OCI-LY7 (cell line): ENCODE measurements at regions not wholly inside any gene's neighbourhood (a gene's known extent, or its start where the extent isn't known, plus 50 kb on each side); places are given as distances from the start of the nearest gene placed in this dataset.

Experiments
- BruUV-seq: library from RNA; stranded (reverse); fragments of 400-500 nt; replicated peaks from 2 replicates; lab custom pipeline; 2021; lab: Mats Ljungman, UMichigan
- CTCF ChIA-PET: fragments of 300-600 bp; sonication (Branson Sonifier 250); formaldehyde crosslinking; loops from one replicate; lab custom pipeline; 2022; ENCODE audit warnings: antibody characterized with exemption; ENCODE audit not compliant: unreplicated experiment; lab: Charles Lee
- POLR2A ChIA-PET: fragments of 300-600 bp; sonication (Branson Sonifier 250); formaldehyde crosslinking; loops from one replicate; lab custom pipeline; 2022; ENCODE audit warnings: antibody characterized with exemption; lab: Charles Lee
- DNase-seq: peaks from one replicate; pipeline ENCODE4 v3.0.0-alpha.2; 2015; ENCODE audit warnings: low spot score
- H2AFZ ChIP-seq: fragments of 200-600 bp; sonication (generic), shearing (Covaris generic); 2 replicates; pipeline ENCODE4 v1.6.1; 2014; ENCODE audit warnings: mild to moderate bottlenecking, antibody characterized with exemption, low read length, moderate library complexity
- H3K27ac ChIP-seq: fragments of 200-600 bp; sonication (generic); 2 replicates; pipeline ENCODE4 v1.5.1; 2014; ENCODE audit warnings: mixed run types, low read depth, mild to moderate bottlenecking, moderate library complexity, low read length, inconsistent platforms; ENCODE audit not compliant: poor library complexity, severe bottlenecking
- H3K36me3 ChIP-seq: fragments of 200-600 bp; sonication (generic); 2 replicates; pipeline ENCODE4 v1.6.1; 2014; ENCODE audit warnings: mild to moderate bottlenecking, antibody characterized with exemption, low read length, moderate library complexity, mixed read lengths; ENCODE audit not compliant: insufficient read depth
- H3K4me1 ChIP-seq: fragments of 200-600 bp; sonication (generic); 2 replicates; pipeline ENCODE4 v1.5.1; 2014; ENCODE audit warnings: mild to moderate bottlenecking, low read length; ENCODE audit not compliant: insufficient read depth, poor library complexity, severe bottlenecking
- H3K4me2 ChIP-seq: fragments of 200-600 bp; sonication (generic); 2 replicates; pipeline ENCODE4 v1.6.1; 2014; ENCODE audit warnings: mild to moderate bottlenecking, low read length
- H3K4me3 ChIP-seq: fragments of 200-600 bp; sonication (generic); 2 replicates; pipeline ENCODE4 v1.5.1; 2014; ENCODE audit warnings: mild to moderate bottlenecking, low read depth, low read length; ENCODE audit not compliant: poor library complexity, severe bottlenecking
- H3K79me2 ChIP-seq: fragments of 200-600 bp; sonication (generic); 2 replicates; pipeline ENCODE4 v1.6.1; 2016; ENCODE audit warnings: low read depth, mild to moderate bottlenecking, low read length, moderate library complexity, mixed read lengths; ENCODE audit not compliant: insufficient read depth
- H3K9me2 ChIP-seq: fragments of 200-600 bp; sonication (generic); 2 replicates; pipeline ENCODE4 v1.6.1; 2016; ENCODE audit warnings: mild to moderate bottlenecking, low read length, mixed read lengths; ENCODE audit not compliant: insufficient read depth
- H3K9me3 ChIP-seq: fragments of 200-600 bp; sonication (generic); 2 replicates; pipeline ENCODE4 v1.6.1; 2014; ENCODE audit warnings: mild to moderate bottlenecking, mixed run types, low read length, mixed read lengths
- H4K20me1 ChIP-seq: fragments of 200-600 bp; sonication (generic); 2 replicates; pipeline ENCODE4 v1.6.1; 2014; ENCODE audit warnings: mild to moderate bottlenecking, antibody characterized with exemption, low read length, moderate library complexity, mixed read lengths; ENCODE audit not compliant: insufficient read depth
- EZH2phosphoT487 ChIP-seq: fragments of 200-600 bp; sonication (generic); IDR thresholded peaks from 2 replicates; pipeline ENCODE4 v1.6.1; 2018; ENCODE audit warnings: low read depth, borderline replicate concordance, mild to moderate bottlenecking, mixed run types, antibody characterized with exemption, low read length, moderate library complexity, mixed read lengths
- intact Hi-C: fragments of 100-400 bp; cut with micrococcal nuclease; formaldehyde crosslinking; loops from one replicate; pipeline ENCODE4 v1.10.0; 2022; ENCODE audit not compliant: unreplicated experiment
- TF ChIP-seq, protein P1 (sequence below): fragments of 200-600 bp; sonication (generic); conservative IDR thresholded peaks from 2 replicates; pipeline ENCODE4 v1.5.1; 2014; ENCODE audit warnings: mild to moderate bottlenecking, antibody characterized with exemption, low read length, moderate library complexity, mixed read lengths

GRCh38 chr6:134758621-134759020 lies 191.3 kb downstream of the ALDH8A1 start:
- no peak overlapping the region for H3K4me2 ChIP-seq
- no peaks in the 10 kb centered on the region for H4K20me1 ChIP-seq
- intact Hi-C loops: no loop called here
- H3K79me2 ChIP-seq: no peaks in the 10 kb centered on the region
- H3K9me3 ChIP-seq: no peaks in the 10 kb centered on the region
- no peaks in the 10 kb centered on the region for H3K4me1 ChIP-seq
- no peak overlapping the region for H2AFZ ChIP-seq
- no peaks in the 10 kb centered on the region for H3K36me3 ChIP-seq
- ChIA-PET POLR2A (interaction anchor here (0.8 kb wide), 1 partner anchor 14 kb away, joined by 6 read pairs; no protein-coding TSS in a partner anchor), CTCF (no interaction called here)
- no peaks in the 10 kb centered on the region for H3K9me2 ChIP-seq
- H3K27ac ChIP-seq: no peak overlapping the region
- no peak for DNase-seq
- TF ChIP-seq EZH2phosphoT487: no peak
- TF ChIP-seq, protein P1, sequence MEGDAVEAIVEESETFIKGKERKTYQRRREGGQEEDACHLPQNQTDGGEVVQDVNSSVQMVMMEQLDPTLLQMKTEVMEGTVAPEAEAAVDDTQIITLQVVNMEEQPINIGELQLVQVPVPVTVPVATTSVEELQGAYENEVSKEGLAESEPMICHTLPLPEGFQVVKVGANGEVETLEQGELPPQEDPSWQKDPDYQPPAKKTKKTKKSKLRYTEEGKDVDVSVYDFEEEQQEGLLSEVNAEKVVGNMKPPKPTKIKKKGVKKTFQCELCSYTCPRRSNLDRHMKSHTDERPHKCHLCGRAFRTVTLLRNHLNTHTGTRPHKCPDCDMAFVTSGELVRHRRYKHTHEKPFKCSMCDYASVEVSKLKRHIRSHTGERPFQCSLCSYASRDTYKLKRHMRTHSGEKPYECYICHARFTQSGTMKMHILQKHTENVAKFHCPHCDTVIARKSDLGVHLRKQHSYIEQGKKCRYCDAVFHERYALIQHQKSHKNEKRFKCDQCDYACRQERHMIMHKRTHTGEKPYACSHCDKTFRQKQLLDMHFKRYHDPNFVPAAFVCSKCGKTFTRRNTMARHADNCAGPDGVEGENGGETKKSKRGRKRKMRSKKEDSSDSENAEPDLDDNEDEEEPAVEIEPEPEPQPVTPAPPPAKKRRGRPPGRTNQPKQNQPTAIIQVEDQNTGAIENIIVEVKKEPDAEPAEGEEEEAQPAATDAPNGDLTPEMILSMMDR: no peak
- no peak overlapping the region for H3K4me3 ChIP-seq
- BruUV-seq: no TSS peak

DNA sequence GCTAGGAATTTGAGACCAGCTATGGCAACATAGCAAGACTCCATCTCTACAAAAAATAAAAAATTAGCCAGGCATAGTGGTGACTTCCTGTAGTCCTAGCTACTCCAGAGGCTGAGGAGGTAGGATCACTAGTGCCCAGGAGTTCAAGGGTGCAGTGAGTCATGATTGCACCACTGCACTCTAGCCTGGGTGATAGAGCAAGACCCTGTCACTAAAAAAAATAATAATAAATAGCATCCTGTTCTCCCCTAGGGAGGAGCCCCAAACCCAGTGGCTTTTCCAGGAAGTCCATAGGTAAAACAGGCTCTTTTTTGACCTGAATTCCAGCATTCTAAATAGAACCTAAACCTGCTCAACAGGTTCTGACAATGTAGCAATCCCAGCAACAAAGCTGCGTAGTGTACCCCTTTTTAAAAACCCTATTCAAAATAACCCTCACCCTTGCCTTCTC lies 192.0 kb downstream of the ALDH8A1 start:
- H3K9me3 ChIP-seq: no peaks in the 10 kb centered on the region
- H3K36me3 ChIP-seq: no peaks in the 10 kb centered on the region
- BruUV-seq: no TSS peak
- no peak overlapping the region for H3K4me2 ChIP-seq
- TF ChIP-seq EZH2phosphoT487: no peak
- TF ChIP-seq, protein P1: no peak
- ChIA-PET POLR2A (interaction anchor here (0.8 to 1.4 kb wide), 2 partner anchors 15 to 17 kb away, joined by 4 to 6 read pairs; no protein-coding TSS in a partner anchor), CTCF (no interaction called here)
- H3K4me1 ChIP-seq: no peaks in the 10 kb centered on the region
- no peak overlapping the region for H3K4me3 ChIP-seq
- H2AFZ ChIP-seq: no peak overlapping the region
- intact Hi-C loops: no loop called here
- no peak overlapping the region for H3K27ac ChIP-seq
- no peak for DNase-seq
- H4K20me1 ChIP-seq: no peaks in the 10 kb centered on the region
- no peaks in the 10 kb centered on the region for H3K9me2 ChIP-seq
- H3K79me2 ChIP-seq: no peaks in the 10 kb centered on the region

DNA sequence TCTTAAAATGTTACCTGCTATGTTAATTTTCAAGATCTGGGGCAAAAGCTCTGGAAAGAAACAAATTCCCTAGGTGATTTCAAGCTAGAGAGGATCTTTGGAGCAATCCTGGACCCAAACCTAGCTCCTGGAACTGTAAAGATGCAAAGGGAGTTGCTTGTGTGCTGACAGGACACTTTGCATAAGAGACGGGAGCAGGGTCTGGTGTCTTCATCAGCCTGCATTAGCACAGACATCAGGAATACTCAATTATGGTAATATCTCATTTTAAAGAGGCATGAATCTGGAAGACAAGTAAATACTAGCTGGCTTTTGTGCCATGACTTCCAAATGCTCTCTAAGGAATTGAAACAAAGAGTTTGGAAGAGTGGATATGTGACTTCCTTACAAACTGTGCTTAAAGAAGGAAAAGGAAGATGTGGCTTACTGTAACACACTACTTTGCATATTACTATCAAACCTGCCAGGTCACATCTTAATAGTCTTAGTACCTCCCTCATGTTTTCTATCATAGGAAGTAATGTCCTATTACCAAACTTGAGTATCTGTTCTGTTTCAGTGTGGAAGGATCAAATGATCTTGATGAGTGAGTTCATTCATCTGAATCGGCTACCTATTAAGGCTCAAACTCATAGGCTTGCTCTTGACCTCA lies 193.4 kb downstream of the ALDH8A1 start:
- H3K4me3 ChIP-seq: no peak overlapping the region
- H2AFZ ChIP-seq: no peak overlapping the region
- BruUV-seq: no TSS peak
- POLR2A ChIA-PET: interaction anchor here (1.1 to 1.4 kb wide), 2 partner anchors 11 to 18 kb away, joined by 4 read pairs; no protein-coding TSS in a partner anchor
- H3K27ac ChIP-seq: no peak overlapping the region
- no peaks in the 10 kb centered on the region for H3K4me1 ChIP-seq
- no peaks in the 10 kb centered on the region for H3K79me2 ChIP-seq
- no peaks in the 10 kb centered on the region for H3K36me3 ChIP-seq
- CTCF ChIA-PET: no interaction called here
- TF ChIP-seq, protein P1: no peak
- TF ChIP-seq EZH2phosphoT487: no peak
- H4K20me1 ChIP-seq: no peaks in the 10 kb centered on the region
- no peaks in the 10 kb centered on the region for H3K9me3 ChIP-seq
- no peaks in the 10 kb centered on the region for H3K9me2 ChIP-seq
- no peak for DNase-seq
- intact Hi-C loops: no loop called here
- H3K4me2 ChIP-seq: no peak overlapping the region
